ENCODE measurements at regions not wholly inside any gene's neighbourhood (a gene's known extent, or its start where the extent isn't known, plus 50 kb on each side); places are given as distances from the start of the nearest gene placed in this dataset.
"Not testable (repeated sequence)": the region's sequence is repeated elsewhere in the genome, so short reads cannot be mapped to it uniquely, and the experiment has no call there.

DNA sequence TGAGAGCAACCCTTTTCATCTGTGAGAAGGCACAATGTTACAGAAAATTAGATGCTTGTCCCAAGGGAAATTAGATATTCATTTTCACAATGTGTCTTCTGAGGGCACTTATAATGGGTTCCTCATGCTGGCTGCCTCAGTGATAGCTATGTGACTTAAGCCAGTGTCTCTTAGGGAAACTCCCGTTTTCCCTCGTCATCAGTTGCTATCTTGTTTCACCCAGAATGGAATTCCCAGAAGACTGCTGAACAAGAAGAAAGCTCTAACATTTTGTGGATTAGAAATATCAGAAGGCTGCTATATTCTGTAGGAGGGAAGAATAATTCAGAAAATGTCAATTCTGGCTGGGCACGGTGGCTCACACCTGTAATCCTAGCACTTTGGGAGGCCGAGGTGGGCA lies 67.9 kb upstream of the WDR72 start:
- TF ChIP-seq, protein P1, sequence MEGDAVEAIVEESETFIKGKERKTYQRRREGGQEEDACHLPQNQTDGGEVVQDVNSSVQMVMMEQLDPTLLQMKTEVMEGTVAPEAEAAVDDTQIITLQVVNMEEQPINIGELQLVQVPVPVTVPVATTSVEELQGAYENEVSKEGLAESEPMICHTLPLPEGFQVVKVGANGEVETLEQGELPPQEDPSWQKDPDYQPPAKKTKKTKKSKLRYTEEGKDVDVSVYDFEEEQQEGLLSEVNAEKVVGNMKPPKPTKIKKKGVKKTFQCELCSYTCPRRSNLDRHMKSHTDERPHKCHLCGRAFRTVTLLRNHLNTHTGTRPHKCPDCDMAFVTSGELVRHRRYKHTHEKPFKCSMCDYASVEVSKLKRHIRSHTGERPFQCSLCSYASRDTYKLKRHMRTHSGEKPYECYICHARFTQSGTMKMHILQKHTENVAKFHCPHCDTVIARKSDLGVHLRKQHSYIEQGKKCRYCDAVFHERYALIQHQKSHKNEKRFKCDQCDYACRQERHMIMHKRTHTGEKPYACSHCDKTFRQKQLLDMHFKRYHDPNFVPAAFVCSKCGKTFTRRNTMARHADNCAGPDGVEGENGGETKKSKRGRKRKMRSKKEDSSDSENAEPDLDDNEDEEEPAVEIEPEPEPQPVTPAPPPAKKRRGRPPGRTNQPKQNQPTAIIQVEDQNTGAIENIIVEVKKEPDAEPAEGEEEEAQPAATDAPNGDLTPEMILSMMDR (IDR thresholded peaks at IDR 0.05): no peak
- no peak overlapping the region for H3K4me3 ChIP-seq
- no peak for DNase-seq (ENCODE audit: low spot score)
- no peak overlapping the region for H3K27ac ChIP-seq

DNA sequence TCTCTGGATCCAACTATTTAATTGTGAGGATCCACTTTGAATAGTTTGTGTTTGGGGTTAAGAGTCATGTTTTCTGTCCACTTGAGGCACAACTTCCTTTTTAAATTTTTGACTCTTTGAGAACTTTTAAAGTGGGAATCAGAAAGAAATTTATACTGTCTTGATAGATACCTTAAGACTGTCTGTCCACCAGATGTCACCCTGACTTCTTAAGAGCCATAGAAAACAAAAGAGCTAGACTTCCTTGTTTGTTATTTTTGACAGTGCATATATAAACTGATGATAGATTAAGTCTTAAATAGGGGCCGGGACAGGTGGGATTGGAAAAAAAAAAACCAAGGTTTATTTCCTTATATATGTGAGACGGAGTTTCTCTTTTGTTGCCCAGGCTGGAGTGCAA lies 52.1 kb upstream of the WDR72 start:
- TF ChIP-seq, protein P1 (IDR thresholded peaks at IDR 0.05): no peak
- H3K4me3 ChIP-seq: no peak overlapping the region
- no peak overlapping the region for H3K27ac ChIP-seq
- DNase-seq (ENCODE audit: low spot score): no peak

DNA sequence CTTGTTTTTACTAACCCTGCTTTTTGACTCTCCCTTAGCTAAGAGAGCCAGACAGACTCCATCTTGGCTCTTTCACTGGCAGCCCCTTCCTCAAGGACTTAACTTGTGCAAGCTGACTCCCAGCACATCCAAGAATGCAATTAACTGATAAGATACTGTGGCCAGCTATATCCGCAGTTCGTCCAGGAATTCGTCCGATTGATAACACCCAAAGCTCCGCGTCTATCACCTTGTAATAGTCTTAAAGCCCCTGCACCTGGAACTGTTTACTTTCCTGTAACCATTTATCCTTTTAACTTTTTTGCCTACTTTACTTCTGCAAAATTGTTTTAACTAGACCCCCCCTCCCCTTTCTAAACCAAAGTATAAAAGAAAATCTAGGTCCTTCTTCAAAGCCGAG lies 50.8 kb upstream of the WDR72 start:
- H3K27ac ChIP-seq; DNase-seq (ENCODE audit: low spot score); H3K4me3 ChIP-seq: not testable (repeated sequence)
